ENCODE measurements at regions not wholly inside any gene's neighbourhood (a gene's known extent, or its start where the extent isn't known, plus 50 kb on each side); places are given as distances from the start of the nearest gene placed in this dataset.

- peak in 1 of 3 donors; percentile 73 for DNase-seq
Measured at GRCh38 chr5:68479524-68479923, 264.0 kb downstream of the PIK3R1 start.

- peak in 1 of 3 donors; percentile 25 for DNase-seq
Measured at GRCh38 chr5:68480335-68480940, 264.9 kb downstream of the PIK3R1 start.

GRCh38 chr5:68482199-68482598, 266.6 kb downstream of the PIK3R1 start:
- DNase-seq: peak in 1 of 3 donors; percentile 21

DNA sequence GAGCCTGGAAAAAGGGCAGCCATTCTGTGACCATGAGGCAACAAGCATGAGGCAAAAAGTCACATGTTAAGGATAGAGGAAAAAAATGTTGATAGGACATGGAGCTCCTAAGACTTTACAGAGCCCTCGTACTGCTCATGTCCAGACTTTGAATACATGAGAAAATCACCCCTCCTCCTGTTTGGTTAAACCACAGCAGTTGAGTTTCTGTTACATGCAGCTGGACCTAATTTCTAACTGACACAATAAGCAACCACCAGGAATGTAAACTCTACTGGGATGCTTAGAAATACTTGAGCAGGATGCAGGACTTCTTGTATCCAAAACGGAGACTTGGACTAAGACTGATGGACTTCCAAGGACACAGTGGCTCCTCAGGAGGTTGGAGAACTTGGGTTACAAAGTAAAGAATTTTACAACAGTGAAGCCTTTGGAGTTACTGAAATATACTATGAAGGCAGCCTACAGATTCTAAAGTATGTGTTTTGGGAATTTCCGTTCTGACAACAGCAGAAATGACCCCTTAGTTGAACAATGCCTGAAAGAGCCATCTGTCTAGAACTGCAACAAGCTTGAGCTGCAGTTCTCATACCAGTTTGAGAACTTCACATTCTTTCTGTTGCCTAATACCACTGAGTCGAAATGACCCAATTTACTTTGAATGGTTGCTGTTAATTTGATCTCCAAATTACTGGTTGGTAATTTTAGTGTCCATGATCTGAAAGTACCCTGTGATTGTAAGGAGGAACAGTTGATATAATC, 268.9 kb downstream of the PIK3R1 start:
- DNase-seq: peak in 1 of 3 donors; percentile 53

GRCh38 chr5:68489556-68489955, 274.0 kb downstream of the PIK3R1 start:
- no peak for DNase-seq

DNA sequence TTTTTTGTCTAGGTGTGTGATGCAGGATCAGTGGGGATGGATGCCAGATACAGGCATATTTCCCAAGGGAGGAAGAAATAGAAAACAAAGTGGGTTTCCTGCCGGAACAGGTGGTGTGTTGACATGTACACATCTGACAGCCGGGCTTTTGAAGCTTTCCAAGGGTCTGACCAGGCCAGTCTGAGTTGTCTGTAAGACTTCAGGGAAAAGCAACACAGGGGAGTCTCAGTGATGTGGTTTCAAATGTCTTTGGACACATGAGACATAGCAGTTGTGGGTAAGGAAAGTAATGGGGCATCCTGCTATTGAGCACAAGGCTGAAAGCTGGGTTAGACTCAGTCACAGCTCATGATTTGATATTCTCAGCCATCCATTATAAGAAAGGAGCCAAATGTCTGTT, 274.9 kb downstream of the PIK3R1 start:
- DNase-seq: no peak

- DNase-seq: no peak
Measured at GRCh38 chr5:68494771-68495170, 279.2 kb downstream of the PIK3R1 start.

- DNase-seq: peak in 1 of 3 donors; percentile 56
Measured at GRCh38 chr5:68499987-68500386, 284.4 kb downstream of the PIK3R1 start.

DNA sequence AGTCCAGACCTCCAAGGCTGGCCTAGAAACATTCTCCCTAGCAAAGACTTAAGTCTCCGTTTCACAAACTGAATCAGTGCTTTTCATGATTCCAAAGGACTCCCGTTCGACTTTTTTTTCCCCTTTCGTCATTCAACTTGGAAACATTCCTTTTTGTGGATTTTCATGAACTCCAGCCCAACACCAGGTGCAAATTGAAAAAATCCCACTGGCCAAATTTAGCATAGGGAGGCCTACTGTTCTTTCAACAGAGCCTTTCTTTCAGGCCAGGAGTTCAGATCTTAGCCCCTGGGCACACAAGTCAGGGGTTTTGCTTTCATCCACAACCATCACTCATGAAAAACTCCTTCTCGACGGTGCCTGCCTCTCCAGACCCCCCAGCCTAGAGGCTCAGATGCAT, 285.3 kb downstream of the PIK3R1 start:
- DNase-seq: peak in 2 of 3 donors; percentile 42 to 44

- no peak for DNase-seq
Measured at GRCh38 chr5:68502531-68502930, 287.0 kb downstream of the PIK3R1 start.

- no peak for DNase-seq
Measured at GRCh38 chr5:68504306-68504705, 288.8 kb downstream of the PIK3R1 start.

- no peak for DNase-seq
Measured at GRCh38 chr5:68505917-68506860, 290.6 kb downstream of the PIK3R1 start.

- DNase-seq: no peak
Measured at GRCh38 chr5:68515514-68515913, 300.0 kb downstream of the PIK3R1 start.

- DNase-seq: no peak
Measured at GRCh38 chr5:68518286-68518685, 302.7 kb downstream of the PIK3R1 start.

DNA sequence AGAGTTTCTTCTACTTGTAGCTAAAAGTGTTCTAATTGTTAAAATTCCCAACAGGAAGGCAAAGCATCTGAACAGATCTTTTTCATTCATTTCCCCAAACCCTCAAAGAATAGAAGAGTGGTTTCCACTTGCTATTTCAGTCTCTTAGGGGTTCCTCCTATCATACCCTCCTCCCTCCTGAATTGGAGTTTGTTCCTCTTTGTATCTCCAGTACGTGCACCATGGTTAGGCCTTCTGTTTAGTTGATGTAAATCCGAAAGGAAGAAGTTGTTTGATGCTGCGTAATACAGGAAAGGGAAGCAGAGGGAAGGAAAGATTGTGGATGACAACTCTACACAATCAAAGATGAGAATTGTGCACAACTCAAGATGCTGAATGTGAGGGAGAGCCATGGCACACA, 303.6 kb downstream of the PIK3R1 start:
- no peak for DNase-seq

GRCh38 chr5:68521776-68522175, 306.2 kb downstream of the PIK3R1 start:
- no peak for DNase-seq

- no peak for DNase-seq
Measured at GRCh38 chr5:68522863-68523262, 307.3 kb downstream of the PIK3R1 start.

DNA sequence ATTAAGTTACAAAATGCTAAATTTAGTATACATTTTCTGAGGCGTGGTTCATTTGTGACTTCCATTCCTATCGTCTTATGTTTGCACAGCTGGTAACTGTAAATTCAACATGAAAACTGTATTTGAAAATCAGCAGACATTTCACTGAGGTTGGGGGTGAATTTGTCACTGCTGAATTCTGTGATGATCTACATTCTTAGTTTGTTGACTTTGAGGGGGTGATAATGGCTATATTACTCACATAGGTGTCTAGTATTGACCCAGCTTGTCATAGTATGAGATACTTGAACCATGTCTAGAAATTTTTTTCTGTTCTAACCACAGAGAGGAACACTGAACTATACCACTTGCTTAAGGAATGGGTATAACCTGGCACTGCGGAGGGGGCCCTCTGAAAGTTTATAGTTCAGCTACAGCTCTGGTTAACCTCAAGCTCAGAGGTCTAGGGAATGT, 313.3 kb downstream of the PIK3R1 start:
- peak in 1 of 3 donors; percentile 67 for DNase-seq

- DNase-seq: peak in 1 of 3 donors; percentile 66
Measured at GRCh38 chr5:68529581-68529980, 314.0 kb downstream of the PIK3R1 start.

DNA sequence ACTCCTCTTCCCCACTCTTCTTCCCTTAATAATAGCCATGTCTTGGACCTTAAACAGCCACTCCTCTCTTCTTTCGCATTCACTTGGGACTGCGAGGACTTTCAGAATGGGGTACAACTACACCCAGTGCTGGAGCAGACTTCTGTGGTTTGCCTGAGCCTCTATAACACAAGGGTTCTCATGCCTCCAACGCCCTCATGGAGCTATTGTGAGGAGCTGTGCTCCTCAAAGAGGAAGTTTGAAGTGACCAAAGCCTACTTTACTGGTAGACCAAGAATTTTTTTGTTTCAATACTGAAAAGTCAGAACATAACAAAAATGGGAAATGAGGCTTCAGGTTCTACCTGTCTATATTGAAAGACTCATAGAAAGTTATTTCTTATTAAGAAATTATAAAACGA, 316.4 kb downstream of the PIK3R1 start:
- DNase-seq: no peak

GRCh38 chr5:68533051-68533450, 317.5 kb downstream of the PIK3R1 start:
- no peak for DNase-seq

- DNase-seq: peak in 1 of 3 donors; percentile 64
Measured at GRCh38 chr5:68533571-68534084, 318.1 kb downstream of the PIK3R1 start.

Measured in muscle of back (tissue), 3 donors.